GM12874 (cell line): ENCODE measurements at regions not wholly inside any gene's neighbourhood (a gene's known extent, or its start where the extent isn't known, plus 50 kb on each side); places are given as distances from the start of the nearest gene placed in this dataset.

ENCODE experiments used
- CTCF ChIP-seq: IDR thresholded peaks from 2 replicates; pipeline ENCODE4 v1.5.1; 2011; ENCODE audit warnings: low read depth, mild to moderate bottlenecking, control low read depth, low read length, moderate library complexity; ENCODE audit not compliant: insufficient read depth

DNA sequence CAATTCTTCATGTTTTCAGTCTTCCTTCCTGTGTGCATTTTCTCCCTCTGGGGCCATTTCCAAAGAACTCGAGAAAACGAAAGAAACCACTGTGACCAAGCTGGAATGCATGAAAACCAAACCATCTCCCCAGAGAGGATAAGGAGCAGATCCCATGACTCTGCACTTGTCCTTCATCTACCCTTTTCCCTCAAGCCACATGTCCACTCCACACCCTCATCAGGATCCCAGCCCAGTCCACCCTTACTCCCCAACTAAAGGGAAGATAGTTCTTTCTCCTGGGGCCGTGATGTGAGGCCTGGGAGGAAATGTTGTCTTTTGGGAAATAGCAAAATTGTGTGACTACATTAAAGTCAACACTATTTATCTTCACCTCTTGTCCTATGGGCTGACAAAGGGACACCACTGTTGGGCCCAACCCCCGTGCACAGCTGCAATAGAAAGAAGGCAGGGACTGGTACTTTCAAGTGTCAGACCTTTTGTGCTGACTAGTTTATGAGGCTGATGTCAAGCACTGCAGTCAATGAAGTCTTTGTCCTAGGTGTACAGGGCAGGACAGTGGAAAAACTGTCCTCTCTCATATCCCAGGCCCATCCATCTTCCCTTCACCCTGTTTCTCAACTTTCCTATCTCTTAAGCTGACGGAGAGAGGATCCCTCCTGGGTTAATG lies 487.1 kb upstream of the NR2F2 start:
- no peak for TF ChIP-seq CTCF

GRCh38 chr15:95845862-95846515 lies 484.5 kb upstream of the NR2F2 start:
- no peak for TF ChIP-seq CTCF

DNA sequence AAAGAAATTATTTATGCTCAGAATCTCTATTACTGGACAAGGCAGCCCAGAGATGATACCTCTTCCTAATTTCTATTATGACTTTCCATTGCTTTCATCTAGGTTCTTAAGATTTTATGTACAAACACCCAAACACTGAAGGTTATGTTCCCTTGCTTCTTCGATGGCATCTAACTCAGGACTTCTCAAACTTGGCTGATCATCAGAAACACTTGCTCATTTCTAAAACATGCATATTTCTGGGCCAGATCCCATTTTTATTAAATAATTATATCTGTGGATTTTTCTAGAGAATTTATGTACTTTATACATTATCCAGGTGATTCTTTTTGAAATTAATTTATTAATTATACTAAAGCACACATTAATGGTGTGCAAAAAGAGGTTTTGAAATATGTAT lies 482.4 kb upstream of the NR2F2 start:
- no peak for TF ChIP-seq CTCF

DNA sequence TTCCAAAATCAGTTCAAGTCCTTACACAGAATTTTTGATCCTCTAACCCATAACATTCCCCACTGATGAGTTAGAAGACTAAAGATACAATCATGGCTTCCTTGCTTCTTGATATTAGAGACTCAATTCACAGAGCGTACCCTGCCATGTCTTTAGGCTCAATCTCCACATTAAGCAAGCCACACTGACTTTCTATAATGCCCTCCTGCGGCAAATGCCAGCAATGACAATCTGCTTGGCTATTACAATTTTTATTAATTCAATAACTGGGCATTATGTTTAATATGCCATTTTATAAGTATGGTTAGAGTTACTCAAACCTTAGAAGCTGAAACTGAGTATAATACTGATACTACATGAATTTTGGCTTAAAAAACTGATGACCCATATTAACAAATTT lies 479.7 kb upstream of the NR2F2 start:
- no peak for TF ChIP-seq CTCF

DNA sequence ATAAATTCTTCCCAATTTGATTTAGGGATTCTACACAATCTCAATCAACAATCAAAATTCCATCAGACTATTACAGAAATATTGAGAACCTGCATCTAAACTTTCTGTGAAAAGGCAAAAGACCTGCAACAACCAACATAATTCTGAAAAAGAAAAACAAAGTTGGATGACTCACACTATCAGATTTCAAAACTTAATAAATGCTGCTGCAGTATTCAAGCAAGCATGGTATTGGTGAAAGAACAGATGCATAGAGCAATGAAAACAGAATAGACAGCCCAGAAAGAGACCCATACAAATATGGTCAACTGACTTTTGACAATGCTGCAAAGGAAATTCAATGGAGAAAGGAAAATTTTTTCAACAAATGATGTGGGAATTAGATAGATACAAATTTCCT lies 477.1 kb upstream of the NR2F2 start:
- TF ChIP-seq CTCF = no peak

- TF ChIP-seq CTCF = no peak
These were observed 473.3 kb upstream of the NR2F2 start for GRCh38 chr15:95857124-95857757.

DNA sequence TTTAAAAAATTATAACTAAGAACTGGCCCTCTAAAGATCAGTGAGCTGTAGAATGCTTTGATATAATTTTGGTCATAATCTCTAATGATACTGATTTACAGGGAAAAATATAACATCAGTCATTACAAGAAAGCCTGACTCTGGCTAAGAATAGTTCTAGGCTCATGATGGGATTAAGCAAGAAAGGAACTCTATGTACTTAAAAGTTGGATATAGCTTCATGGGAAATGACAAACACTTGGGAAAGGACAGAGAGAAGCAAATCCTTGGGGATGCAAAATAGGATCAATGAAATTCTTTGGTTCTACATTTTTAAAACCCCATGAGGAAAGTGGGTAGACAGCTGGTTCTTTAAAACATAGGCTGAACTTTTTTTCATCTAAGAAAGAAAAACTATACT lies 472.7 kb upstream of the NR2F2 start:
- TF ChIP-seq CTCF = no peak
